Superior temporal gyrus (tissue), 1 donor: ENCODE measurements at regions not wholly inside any gene's neighbourhood (a gene's known extent, or its start where the extent isn't known, plus 50 kb on each side); places are given as distances from the start of the nearest gene placed in this dataset.
"Not testable (repeated sequence)": the region's sequence is repeated elsewhere in the genome, so short reads cannot be mapped to it uniquely, and the experiment has no call there.

ENCODE experiments used
- DNase-seq: peaks from one replicate; pipeline ENCODE4 v3.0.0-alpha.2; 2016; ENCODE audit errors: extremely low spot score

DNA sequence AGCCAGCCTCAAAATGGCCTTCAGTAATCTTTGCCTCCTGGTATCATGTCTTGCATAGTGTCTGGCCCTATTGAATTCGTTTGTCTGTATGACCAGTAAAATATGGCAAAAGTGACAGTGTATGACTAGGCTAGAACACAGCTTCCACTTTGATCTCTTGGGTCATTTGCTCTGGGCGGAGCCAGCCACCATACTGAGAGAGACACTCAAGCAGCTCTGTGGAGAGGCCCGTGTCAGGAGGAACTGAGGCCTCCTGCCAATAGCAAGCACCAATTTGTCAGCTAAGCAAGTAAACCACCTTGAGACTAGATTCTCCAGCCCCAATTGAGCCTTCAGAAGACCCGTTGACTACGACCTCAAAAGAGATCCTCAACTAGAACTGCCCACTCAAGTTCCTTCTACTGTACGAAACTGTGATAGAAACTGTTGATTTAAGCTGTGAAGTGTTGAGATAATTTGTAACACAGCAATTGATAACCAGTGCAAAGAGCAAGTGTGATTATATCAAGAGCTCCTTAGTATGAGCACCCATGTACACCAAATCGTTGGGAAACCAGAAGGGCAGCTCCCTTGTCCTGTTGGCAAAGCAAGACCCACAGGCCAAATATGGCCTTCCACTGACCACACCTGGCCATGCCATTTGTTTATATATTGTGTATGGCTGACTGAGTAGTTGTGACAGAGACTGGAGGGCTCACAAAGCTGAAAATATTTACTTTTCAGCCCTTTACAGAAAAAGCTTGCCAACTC, 52.7 kb upstream of the SERBP1 start:
- DNase-seq = no peak

DNA sequence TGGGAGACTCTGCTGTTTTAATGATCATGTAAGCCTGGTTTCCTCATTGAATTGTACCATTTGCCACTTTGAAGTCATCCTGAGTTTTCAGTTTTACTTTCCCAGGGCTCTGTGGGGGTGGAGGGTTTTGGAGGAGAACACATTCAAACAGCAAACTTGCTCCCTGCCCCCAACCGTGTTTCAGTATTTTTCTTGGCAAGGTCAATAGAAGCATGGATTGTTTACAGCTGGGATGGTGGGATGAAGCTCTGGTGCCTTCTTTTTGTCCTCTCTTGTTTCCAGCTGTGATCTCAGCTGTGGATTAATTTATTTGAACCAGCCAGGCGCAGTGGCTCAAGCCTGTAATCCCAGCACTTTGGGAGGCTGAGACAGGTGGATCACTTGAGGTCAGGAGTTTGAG, 54.3 kb upstream of the SERBP1 start:
- DNase-seq = no peak

- DNase-seq = no peak
These were observed 55.0 kb upstream of the SERBP1 start for GRCh38 chr1:67485046-67485811.

GRCh38 chr1:67489643-67490042, 59.4 kb upstream of the SERBP1 start:
- no peak for DNase-seq

DNA sequence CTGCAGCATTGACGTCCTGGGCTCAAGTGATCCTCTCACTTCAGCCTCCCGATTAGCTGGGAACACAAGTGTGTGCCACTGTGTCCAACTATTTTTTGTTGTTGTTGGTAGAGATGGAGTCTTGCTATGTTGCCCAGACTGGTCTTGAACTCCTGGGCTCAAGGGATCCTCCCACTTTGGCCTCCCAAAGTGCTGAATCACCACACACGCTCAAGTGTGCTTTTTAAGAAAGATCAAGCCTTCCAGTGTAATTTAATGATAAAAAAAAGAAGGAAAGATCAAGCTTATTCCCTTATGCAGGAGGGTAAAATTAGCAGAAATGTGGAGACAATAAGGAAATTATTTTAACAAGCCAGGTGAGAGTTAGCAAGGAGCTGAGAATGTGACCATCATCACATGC, 61.1 kb upstream of the SERBP1 start:
- DNase-seq = no peak

- no peak for DNase-seq
These were observed 62.9 kb upstream of the SERBP1 start for GRCh38 chr1:67493148-67493547.

GRCh38 chr1:67495327-67495726, 65.1 kb upstream of the SERBP1 start:
- no peak for DNase-seq

DNA sequence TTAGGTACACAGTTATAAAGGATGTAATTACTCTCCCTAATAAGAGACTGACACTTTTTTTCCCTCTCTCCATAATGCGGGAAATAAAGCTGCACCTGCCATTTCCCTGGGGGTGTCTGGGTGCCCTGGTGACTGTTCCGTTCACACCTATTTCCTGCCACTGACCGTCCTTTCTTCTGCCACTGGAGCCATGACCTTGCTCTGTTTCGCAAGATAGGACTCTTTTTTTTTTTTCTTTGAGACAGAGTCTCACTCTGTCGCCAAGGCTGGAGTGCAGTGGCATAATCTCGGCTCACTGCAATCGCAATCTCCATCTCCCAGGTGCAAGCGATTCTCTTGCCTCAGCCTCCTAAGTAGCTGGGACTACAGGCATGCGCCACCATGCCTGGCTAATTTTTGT, 66.1 kb upstream of the SERBP1 start:
- DNase-seq = no peak

DNA sequence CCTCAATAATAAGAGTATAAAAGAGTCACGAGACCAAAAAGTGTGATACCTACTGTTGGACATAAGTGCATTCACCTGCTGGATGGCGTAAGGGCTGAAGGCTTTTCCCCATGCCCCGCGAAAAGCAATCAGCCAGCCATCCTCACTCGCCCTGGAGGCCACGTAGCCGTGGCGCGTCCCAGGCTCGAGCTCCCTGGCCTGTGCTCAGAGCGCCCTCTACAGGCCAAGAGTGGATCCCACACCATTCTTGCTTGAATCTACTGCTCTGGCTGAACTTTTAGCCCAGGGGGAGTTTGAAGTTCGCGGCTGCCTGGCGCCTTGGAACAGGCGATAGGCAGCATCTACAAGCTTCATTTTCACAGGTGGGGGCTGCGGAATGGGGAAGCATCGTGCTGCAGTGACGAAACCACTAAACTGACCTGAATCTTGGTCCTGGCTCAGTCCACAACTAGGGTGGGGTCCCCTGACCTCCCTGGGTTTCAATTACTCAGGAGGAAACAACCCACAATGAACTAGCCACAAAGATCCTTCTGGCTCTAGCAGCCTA, 70.3 kb upstream of the SERBP1 start:
- DNase-seq = peak; percentile 94

DNA sequence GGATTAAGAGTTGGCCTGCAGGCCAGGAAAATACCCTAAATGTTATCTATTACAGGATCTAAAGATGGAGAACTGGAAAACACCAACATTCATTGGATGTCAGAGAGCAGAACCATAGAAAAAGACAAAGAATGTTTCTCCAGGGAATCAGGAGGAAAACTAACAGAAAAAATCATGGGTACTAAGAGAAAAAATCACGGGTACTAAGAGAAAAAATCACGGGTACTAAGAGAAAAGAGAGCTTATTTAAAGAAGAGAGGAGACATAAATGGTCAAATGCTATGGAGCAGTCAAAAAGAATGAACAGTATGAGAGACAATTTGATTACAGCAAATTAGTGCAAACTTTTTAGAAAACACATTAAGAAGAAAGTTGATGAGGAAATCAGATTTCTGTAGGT, 73.8 kb upstream of the SERBP1 start:
- no peak for DNase-seq

GRCh38 chr1:67513392-67514294, 83.4 kb upstream of the SERBP1 start:
- not testable (repeated sequence) for DNase-seq

GRCh38 chr1:67514300-67514699, 84.1 kb upstream of the SERBP1 start:
- no peak for DNase-seq

DNA sequence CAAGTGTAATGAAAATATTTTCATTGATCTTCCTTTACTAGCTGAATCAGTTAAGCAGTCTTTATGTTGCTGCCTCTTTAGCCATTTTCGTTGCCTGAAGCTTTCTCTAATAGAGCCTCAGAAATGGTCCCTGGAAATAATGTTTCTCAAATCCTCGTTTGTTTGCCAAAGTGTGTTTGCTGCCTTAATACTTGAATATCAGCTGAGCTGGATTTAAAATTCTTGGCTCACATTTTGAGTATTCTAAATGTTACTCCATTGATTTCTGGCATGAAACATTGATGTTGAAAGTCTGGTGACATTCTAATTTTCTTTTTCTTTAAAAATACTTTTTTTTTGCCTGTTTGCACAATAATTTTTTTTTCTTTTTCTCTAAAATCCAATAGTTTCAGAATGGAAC, 84.6 kb upstream of the SERBP1 start:
- DNase-seq = no peak

DNA sequence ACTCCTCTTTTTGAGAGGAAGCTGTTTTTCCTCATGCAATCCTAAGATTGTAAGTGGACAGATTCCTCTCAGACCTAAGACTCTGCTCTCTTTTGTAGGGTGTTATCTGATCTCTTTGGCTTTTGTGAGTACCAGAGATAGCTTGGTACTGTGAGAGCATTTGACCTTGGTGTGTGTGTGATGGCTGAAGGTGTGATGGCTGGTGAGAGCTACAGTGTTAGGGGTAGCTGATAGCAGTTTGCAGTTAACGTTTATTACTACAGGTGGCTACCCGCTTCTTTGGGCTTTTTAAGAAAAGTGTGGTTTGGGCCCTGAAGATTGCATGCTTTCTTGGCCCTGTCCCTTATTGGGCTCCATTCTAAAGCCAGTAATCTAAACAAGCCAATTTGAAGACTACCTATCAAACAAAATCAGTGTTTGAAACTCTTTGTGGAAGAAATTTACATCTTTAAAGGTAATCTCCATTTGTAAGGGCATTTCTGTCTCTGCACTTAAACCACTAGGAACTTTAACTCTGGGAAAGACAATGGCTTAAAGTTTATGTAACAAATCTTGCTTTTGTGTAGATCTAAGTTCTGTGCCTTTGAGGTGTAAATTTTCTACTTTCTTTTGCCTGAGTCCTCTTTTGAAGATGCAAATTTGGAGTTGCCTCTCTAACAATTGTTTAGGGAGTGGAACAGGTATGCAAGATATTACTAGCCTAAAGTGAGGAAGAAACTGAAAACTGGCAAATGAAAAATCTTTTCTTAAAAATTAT, 85.3 kb upstream of the SERBP1 start:
- DNase-seq = no peak

GRCh38 chr1:67517046-67517445, 86.8 kb upstream of the SERBP1 start:
- no peak for DNase-seq

GRCh38 chr1:67522001-67522441, 91.8 kb upstream of the SERBP1 start:
- DNase-seq = no peak

DNA sequence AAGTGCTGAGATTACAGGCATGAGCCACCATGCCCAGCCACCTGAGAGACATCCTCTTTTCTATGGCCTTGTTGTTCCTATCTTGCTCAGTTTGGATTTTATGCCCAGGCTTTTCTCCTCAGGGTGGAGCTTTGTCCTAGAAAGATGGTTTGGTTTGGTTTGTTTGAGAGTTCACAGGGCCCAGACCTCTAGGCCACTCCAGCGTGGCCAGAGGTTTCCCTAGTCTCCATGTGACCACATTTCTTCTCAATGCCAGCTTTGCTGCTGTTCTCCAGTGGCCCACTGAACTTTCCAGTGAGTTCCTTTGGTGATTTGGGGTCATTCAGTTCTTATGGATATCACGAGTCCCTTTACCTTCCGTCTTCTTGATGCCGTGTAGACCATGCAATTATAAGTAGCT, 92.6 kb upstream of the SERBP1 start:
- no peak for DNase-seq

DNA sequence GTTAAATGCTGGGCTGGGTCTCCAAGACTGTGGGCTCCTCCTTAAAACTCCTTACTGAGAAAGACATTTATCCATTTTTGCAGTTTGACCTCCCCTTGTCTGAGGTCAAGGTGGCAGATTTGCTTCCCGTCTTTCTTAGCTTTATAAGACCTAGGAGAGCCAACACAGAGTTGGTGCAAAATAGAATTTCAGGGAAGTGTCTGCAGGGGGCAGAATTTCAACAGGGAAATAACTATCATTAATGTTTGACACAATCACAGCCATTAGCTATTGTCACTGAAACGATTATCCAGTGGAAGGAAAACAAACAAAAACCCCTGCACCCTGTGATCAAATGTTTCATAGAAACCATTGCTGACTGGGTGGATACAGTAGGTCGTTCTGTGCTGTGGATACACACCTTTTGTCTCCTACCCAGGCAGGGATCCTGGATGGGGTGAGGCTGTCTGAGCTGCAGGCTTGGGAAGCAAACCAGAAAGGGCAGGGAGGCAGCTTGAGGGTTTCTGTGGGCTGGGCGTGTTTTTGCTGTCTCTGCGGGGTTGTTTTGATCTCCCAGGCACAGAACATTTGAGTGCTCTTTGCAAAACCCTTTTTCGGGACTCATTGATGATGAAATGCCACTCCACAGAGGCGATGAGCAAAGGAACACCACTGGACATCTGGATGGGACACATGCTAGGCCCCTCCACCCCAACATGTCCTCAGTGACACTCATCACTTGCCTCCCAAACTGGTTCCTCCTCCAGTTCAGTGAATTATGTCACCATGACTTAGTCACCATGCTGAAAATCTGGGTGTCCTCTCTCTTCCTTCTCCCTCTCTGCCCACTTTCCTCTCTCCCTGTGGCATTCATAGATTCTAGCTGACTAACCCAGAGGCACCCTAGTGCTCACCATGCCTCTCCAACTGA, 94.2 kb upstream of the SERBP1 start:
- DNase-seq = no peak

DNA sequence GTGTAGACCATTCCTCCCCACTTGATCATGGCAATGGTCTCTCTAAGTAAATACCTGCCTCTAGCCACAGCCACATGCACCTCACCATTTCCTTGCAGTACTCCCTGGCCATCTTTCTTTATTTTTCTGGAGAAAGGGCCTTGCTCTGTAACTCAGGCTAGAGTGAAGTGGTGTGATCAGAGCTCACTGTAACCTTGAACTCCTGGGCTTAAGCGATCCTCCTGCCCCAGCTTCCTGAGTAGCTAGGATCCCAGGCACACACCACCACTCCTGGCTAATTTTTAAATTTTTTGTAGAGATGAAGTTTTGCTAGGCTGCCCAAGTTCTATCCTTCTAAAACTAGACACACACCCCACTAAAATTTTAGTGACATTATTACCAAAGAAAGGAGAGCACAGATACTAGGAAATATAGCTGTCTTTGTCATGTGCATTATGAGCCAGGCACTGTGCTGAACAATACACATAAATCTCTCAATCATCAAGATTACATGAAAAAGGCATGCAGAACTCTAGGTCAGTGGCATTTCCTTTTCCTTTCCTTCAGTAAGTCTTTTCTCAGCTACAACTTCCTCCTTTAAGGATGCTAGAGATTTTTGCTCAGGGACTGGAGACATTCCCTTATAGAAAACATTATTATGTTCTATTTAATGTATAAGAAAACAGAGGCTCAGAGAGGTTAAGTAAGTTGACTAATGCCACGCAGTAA, 95.0 kb upstream of the SERBP1 start:
- DNase-seq = no peak

- no peak for DNase-seq
These were observed 97.9 kb upstream of the SERBP1 start for GRCh38 chr1:67528141-67528540.
